GM12873 (cell line): ENCODE measurements at regions not wholly inside any gene's neighbourhood (a gene's known extent, or its start where the extent isn't known, plus 50 kb on each side); places are given as distances from the start of the nearest gene placed in this dataset.

Experiments used
- CTCF ChIP-seq: IDR thresholded peaks from 2 replicates; pipeline ENCODE4 v1.5.1; 2012; ENCODE audit warnings: low read depth, mild to moderate bottlenecking, moderate library complexity, low read length, control low read depth; ENCODE audit not compliant: insufficient read depth; ENCODE audit errors: missing control alignments

GRCh38 chr4:164056426-164057142, 562.1 kb downstream of the TMA16 start:
- TF ChIP-seq CTCF, result no peak

GRCh38 chr4:164058776-164059445, 564.4 kb downstream of the TMA16 start:
- no peak for TF ChIP-seq CTCF

GRCh38 chr4:164060456-164060855, 566.0 kb downstream of the TMA16 start:
- no peak for TF ChIP-seq CTCF

GRCh38 chr4:164068392-164068791, 573.9 kb downstream of the TMA16 start:
- no peak for TF ChIP-seq CTCF

GRCh38 chr4:164070625-164071024, 576.1 kb downstream of the TMA16 start:
- no peak for TF ChIP-seq CTCF

GRCh38 chr4:164081371-164081770, 586.9 kb downstream of the TMA16 start:
- TF ChIP-seq CTCF, result no peak

- no peak for TF ChIP-seq CTCF
Observed at GRCh38 chr4:164081801-164082200, 587.3 kb downstream of the TMA16 start.
